IPS DF 19.7 (cell line): ENCODE measurements at regions not wholly inside any gene's neighbourhood (a gene's known extent, or its start where the extent isn't known, plus 50 kb on each side); places are given as distances from the start of the nearest gene placed in this dataset.
"Not testable (repeated sequence)": the region's sequence is repeated elsewhere in the genome, so short reads cannot be mapped to it uniquely, and the experiment has no call there.

Experiments used
- DNase-seq: peaks from one replicate; pipeline ENCODE4 v3.0.0-alpha.2; 2013; ENCODE audit warnings: low read depth, low spot score

DNA sequence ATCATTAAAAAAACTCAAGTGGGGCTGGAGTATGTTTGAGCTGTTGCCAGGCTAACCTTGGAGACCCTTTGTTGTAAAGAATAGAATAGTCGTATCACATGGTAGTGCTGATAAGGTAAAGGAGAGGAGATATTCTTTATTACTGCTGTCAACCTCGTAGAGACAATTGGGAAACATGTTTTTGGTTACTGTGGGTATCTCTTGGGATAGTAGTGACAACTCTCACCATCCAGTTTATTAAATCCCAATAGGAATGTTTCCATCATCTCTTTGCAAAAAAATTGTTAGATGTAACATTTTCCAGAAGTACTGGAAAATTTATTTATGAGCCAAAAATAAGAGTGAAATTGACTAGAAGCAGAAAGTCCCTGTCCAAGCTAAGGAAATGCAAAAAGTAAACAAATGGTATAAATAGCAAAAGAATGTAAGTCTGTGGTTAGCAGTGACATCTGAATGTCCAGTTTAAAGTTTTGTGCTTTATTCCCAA lies 829.3 kb upstream of the CITED2 start:
- DNase-seq = no peak

DNA sequence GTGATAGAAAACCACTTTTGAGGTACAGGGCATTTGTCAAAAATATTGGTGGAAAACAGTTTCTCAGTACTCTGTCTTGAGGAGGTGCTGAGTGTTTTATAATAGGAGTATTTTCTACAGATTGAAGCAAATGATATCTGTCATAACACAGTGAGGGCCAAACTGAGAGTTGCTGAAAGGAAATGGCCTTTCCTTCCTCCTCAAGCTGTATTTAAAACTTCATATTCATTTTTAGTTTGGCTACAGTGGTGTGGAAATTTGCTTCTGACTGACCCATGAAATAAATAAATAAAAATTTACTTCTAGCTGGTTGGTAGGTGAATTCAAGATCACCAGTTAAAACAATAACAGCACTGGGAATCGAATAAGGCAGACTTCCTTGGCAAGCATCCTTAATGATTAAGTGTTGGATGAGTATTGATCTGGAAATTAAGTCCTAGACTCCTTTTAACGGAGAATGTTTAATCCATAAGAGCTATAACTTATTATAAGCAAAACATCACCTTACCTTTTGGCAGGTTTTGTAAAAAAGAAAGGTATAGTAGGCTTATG lies 828.6 kb upstream of the CITED2 start:
- no peak for DNase-seq

DNA sequence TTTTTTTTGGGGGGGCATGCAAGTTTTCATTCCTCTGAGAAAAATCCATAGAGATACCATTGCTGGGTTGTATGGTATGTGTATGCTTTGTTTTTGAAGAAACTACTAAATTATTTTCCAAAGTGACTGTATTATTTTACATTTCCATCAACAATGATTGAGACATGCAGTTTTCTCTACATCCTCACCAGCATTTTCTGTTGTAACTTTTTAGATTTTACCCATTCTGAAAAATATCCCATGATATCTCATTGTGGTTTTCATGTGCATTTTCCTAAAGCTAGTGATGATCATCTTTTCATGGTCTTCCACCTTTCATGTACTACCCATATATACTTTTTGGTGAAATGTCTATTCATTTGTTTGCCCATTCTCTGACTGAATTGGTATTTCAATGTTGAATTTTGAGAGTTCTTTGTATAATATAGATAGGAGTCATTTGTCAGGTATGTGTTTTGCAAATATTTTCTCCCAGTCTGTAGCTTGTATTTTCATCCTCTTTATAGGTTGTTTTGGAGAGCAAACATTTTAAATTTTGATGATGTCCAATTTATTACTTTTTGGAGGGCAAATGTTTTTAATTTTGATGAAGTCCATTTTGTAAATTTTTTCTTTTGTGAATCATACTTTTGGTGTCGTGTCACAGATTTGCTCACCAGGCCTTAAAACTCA lies 827.5 kb upstream of the CITED2 start:
- no peak for DNase-seq

DNA sequence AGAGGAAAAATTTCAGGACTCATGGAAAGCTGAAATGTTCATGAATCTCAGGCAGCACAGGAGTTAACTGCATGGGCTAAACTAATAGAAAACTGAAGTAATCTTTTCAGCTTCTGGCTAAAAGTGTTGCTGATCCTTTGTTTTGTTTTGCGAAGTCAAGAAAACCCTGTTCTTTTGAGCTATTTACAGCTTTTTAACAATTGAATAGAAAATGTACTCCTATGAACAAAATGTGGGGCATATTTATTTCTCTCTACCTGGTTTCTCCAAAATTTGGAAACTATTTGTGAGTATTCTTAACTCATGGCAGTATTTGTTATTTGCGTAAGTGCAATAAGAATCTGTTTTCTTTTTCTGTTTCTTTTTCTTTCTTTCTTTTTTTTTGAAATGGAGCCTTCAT lies 818.8 kb upstream of the CITED2 start:
- DNase-seq = no peak

DNA sequence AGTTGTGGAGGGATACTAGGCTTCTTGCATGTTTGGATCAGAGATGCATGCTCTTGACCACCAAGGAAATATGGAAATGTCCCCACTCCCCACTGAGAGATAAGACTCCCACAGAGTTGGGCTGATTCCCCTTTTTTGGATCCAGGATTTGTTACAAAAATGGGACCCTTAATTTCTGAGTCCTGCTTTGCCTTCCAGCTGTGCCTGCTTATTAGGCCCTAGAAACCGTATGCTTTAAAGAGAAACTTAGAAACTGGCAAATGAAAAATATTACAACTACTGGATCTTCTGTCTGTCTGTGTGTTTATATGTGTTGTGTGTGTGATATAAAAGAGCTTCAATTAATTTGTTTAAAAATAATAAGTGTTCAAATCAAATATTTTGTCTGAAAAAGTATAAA lies 817.6 kb upstream of the CITED2 start:
- DNase-seq = no peak

DNA sequence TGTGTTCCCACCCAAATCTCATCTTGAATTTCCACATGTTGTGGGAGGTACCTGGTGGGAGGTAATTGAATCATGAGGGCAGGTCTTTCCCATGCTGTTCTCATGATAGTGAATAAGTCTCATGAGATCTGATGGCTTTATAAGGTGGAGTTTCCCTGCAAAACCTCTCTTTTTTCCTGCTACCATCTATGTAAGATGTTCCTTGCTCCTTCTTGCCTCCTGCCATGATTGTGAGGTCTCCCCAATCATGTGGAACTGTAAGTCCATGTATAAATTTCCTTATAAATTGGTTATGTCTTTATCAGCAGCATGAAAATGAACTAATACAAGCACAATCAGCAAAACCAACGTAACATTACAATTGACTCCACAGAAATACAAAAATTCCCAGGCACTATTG lies 814.8 kb upstream of the CITED2 start:
- DNase-seq = not testable (repeated sequence)

DNA sequence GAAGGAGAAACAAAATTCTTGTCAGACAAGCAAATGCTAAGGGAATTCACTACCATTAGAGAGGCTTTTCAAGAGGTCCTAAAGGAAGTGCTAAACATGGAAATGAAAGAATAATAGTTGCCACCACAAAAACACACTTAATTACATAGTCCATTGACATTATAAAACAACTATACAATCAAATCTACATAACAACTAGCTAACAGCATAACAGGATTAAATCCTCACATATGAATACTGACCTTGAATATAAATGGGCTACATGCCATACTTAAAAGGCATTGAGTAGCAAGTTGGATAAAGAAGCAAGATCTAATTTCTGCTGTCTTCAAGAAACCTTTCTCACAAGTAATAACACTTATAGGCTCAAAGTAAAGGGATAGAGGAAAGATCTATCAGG lies 811.5 kb upstream of the CITED2 start:
- no peak for DNase-seq

DNA sequence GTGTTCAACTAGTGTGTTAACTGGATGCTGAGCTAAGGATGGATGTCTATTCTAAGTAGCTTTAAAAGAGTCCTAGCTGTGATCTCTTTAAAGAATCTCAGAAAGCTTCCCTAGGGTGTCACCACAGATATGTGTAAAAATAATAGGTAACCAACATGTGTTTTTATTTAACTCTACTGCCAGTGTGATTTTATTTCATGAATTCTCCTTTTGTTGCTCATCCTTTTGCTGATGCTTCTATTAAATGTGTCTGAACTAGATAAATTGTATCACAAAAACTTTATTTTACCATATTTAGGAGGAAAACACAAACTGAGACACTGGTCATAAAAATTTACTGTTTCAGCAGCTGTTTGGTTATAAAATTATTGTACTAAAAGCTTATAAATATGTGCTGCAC lies 809.4 kb upstream of the CITED2 start:
- DNase-seq = no peak

DNA sequence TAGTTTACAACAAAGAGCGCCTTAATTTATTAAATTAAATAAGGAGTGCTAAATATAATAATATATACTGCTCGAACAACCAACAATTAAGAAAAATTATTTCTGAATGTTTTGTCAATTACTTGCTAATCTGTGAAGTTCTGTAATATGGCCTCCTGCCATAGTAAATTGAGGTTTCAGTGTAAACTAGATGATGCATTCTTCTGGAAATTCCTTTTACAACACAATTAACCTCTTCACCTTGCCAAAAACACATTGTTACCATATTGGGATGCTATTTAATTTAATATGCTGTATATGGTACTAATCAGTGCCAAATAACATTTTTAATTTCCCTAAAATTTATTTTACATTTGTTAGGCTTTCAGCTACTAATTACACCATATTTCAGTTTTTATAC lies 808.4 kb upstream of the CITED2 start:
- no peak for DNase-seq

DNA sequence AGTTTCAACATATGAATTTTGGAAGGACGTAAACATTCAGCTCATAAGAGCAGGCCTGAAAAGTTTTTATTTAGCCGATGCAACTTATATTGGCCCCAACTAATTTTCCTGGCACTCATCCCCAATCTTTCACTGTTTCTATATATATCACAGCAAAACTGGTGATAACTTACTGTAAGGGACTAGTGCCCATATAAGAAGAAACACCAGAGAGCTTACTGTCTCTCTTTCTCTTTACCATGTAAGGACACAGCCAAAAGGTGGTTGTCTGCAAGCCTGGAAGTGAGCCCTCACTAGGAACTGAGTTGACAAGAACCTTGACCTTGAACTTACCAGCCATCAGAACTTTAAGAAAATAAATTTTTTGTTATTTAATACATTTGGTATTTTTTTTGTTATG lies 807.4 kb upstream of the CITED2 start:
- DNase-seq = no peak

DNA sequence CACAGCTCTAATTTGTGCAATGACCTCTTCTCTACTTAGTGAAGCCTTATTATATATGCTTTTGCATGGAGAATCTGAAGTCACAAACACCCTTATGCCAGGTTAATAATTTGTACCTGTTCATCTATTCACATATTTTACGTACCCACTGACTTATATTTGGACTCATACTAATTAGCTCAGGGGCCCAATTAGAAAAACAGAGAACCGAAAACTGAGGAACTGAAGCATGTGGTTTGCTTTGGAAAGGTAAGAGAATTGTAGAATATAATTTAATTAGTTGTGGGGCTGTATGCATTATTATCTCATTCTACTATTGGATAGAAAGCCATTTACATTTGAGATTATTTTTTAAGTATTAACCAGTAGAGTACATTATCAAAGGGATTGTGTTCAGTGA lies 805.9 kb upstream of the CITED2 start:
- no peak for DNase-seq

DNA sequence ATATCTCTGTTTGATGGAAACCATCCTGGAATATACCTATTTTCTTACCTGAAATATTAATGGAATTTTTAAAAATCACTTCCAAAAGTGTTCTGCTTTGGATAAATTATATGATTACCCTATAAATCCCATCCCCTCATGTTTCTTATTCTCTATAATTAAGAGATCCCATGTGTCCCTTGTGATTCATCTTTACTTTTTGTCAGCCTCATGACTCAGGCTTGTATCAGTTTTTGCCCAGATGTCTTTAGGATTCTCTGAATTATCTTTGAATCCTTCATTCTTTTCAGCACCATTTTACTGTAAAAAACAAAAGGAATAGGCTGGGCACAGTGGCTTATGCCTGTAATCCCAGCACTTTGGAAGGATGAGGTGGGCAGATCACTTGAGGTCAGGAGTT lies 804.5 kb upstream of the CITED2 start:
- DNase-seq = no peak

DNA sequence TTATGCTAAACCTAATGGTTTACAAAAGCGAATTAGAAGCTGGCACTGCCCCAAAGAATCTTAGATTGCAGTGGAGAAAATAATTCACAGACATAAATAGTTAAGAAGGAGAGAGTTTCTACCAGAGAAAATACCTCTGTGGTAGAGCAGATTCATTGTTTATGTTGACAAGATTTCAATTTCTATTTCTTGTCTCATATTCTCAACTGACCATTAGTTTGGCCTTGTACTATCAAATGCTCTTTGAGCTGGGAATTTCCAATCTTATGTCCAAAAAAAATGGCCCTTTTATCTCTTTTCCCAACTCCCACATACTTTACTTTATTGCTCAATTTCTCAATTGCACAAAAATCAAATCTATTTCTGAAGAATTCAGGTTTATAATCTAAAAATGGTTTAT lies 804.1 kb upstream of the CITED2 start:
- no peak for DNase-seq

DNA sequence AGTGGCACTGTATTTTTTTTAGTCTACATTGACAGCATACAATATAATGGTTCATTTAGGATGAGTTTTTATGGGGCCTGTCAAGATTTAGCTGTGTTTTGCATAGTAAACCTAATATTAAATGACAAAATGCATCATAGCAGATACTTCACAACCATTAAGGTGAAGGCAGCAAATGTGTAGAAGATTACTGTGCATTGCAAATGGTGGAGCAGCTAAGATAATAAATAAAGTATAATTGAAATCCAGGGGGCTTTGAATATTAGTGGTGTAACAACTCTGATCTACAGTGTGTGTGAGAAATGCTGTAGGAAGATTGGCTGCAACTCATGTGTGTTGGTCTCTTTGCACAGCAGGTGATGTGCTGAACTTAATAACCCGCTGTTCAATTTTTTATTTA lies 801.9 kb upstream of the CITED2 start:
- DNase-seq = no peak

DNA sequence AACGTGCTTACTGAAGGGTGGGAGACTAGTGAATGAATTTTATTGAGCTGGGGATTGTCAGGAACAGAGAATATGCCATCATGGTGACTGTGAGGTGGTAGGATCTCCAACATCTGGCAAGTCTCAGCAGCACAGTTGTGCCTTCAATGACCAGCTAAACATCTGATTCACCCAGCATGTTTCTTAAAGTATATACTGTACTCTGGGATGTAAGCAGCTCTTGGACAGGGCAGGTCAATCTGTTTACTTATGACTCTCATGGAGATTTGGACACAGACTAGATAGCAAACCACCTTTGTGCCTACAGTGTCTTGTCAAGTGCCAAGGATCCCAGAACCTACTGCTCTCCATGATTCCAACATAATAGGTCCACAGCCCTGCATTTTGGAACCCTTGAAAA lies 801.0 kb upstream of the CITED2 start:
- DNase-seq = no peak

DNA sequence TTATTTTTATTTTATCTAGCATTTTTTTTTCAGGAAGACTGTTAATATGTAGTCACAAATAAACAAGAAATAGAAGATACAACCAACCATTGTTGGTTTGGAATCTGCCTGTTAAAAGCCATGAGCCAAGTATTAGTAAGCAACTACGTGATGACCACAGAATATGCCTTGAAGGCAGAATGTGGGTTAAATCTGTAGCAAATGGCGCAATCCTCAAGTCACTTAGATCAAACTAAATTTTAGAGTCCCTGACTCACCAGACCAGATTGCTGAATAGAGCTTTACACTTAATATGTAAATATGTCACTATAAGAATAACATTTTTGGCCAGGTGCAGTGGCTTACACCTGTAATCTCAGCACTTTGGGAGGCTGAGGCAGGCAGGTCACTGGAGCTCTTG lies 800.1 kb upstream of the CITED2 start:
- DNase-seq = no peak

DNA sequence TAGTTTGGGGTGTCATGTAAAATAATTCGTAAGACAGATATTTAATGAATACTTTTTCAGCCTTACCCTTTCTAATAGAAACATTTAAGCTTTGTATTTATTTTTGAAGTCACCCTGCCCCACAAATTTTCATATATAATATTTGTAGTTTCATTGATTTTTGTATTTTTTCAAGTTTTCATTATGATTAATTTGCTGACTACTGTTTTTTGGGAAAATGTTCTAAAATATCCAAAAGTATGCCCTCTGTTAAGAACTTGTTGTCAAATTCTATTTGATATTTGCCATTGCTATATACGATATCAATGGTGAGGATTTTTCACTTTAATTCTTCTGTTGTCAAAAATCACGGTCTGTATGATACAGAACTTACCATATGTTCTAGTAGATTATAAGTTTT lies 793.9 kb upstream of the CITED2 start:
- no peak for DNase-seq

DNA sequence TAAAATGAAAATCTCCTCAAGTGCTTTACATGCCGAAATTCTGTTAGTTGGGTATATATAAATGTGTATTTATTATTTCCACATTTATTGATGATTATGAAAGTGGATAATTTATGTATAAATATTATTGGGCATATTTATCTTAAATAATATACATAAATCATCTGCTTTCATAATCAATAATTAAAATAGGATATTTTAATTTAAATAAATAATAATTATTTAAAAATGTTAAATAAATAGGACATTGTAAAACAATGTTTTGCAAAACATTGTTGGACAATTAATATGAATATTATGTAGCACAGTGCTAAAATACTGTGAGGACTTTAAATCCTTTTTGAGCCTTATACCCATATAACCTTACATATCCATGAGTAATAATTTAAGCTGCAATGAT lies 786.5 kb upstream of the CITED2 start:
- no peak for DNase-seq

DNA sequence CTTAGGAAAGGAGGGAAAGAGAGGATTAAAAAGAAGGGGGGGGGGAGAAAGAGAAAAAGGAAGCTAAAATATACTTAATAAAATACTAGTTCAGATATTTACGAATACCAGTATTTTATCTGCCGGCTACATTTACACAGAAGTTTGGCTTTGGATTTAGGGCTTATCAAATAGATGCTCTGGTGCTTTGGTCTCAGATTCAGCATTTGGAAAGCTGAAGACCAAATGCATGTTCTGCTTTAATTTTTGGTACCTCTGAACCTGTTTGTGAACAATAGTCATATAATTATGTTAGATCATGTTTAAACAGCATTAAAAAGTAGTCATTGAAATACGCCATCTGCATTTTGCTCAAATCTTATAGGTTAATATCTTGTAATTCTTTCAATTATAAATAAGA lies 786.0 kb upstream of the CITED2 start:
- no peak for DNase-seq

DNA sequence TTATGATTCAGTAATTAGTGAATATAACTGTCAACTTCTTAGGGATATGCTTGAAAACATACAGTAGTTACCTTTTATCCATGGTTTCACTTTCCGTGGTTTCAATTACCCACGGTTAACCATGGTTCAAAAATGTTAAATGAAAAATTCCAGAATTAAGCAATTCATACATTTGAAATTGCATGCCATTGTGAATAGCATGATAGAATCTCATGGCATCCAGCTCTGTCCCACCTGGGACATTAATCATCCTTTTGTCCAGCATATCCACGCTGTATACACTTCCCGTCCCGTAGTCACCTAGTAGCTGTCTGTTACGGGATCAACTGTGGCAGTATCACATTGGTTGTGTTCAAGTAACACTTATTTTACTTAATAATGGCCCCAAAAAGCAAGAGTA lies 781.7 kb upstream of the CITED2 start:
- no peak for DNase-seq

DNA sequence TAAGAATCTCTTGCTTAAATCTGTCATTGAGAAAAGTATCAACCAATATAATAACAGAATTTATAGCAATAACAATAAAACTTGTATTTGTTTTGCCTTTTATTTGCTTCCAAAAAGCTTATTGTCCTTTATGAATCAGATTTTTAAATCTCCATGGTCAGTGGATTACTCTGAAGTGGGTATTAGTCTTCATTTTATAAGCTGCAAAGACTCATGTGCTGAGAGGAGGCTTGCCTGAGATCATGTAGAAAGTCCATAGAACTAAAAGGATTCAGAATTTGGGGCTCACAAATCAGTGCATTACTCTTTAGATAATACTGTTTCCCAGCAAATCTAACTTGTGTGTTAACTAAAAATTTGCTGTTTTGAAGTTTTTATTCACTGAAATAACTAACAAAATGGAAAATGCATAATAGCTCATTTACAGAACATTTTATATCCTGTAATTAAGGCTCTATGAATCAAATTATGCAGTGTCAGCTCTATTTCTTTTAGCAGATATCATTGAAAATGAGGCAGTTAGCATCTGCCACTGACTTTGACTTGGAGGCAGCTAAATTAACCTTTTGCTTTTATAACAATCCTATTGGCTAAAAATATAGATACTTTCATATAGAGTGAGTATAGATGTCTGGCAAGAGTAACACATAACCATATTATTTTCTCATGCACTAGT lies 781.1 kb upstream of the CITED2 start:
- no peak for DNase-seq

DNA sequence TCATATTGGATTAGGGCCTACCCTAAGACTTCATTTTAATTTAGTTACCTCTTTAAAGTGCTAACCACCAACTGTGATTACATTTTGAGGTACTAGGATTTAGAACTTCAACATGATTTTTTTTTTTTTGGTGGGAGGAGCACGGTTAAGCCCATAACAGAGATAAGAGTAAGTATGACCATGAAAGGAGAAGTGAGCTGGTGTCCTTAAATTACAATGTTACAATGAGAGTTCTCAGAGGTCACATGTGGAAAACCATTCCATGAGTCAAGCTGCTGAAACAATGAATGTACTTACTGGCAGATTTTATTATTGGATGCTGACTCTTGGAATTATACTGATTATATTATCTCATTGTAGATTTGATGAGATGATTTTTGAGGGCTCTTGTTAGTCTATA lies 779.3 kb upstream of the CITED2 start:
- DNase-seq = no peak
